Keratinocyte (primary cell): ENCODE measurements at regions not wholly inside any gene's neighbourhood (a gene's known extent, or its start where the extent isn't known, plus 50 kb on each side); places are given as distances from the start of the nearest gene placed in this dataset.

Experiments
- DNase-seq: peaks from one replicate; pipeline ENCODE4 v3.0.0-alpha.2; 2011; ENCODE audit warnings: low read depth, missing footprints, low spot score
- FAIRE-seq: peaks from 2 replicates; lab custom pipeline; 2011; peaks lifted over from hg19 to GRCh38; lab: Jason Lieb, UNC
- H2AFZ ChIP-seq: 2 replicates; pipeline ENCODE4 v1.6.0; 2012; ENCODE audit warnings: low read length, control low read depth, inconsistent platforms; ENCODE audit not compliant: control insufficient read depth
- H3K27ac ChIP-seq: 2 replicates; pipeline ENCODE4 v1.5.1; 2011; ENCODE audit warnings: low read length; ENCODE audit not compliant: control insufficient read depth, insufficient read depth
- H3K27me3 ChIP-seq: 3 replicates; pipeline ENCODE4 v1.6.0; 2011; ENCODE audit warnings: low read length; ENCODE audit not compliant: control insufficient read depth, insufficient read depth; ENCODE audit errors: extremely low read depth
- H3K36me3 ChIP-seq, 2 experiments: 2 replicates in 1 of 2; 3 replicates in 1 of 2; pipeline ENCODE4 v1.5.1; 2011; ENCODE audit warnings: low read length in 2 of 2, mild to moderate bottlenecking in 1 of 2; ENCODE audit not compliant: control insufficient read depth in 2 of 2, insufficient read depth in 2 of 2; ENCODE audit errors: extremely low read depth in 1 of 2
- H3K4me1 ChIP-seq: 3 replicates; pipeline ENCODE4 v1.5.1; 2011; ENCODE audit warnings: low read length; ENCODE audit not compliant: control insufficient read depth, insufficient read depth; ENCODE audit errors: extremely low read depth
- H3K4me2 ChIP-seq: 3 replicates; pipeline ENCODE4 v1.6.0; 2011; ENCODE audit warnings: low read depth, low read length; ENCODE audit not compliant: control insufficient read depth, insufficient read depth; ENCODE audit errors: extremely low read depth
- H3K4me3 ChIP-seq, 3 experiments: fragments of 200-600 bp in 1 of 3; sonication (generic) in 1 of 3; 2 replicates in 2 of 3; 3 replicates in 1 of 3; pipeline ENCODE4 v1.5.1; 2011 to 2016; ENCODE audit warnings: low read length in 3 of 3, mild to moderate bottlenecking in 3 of 3, control low read depth in 2 of 3, inconsistent platforms in 1 of 3, low read depth in 1 of 3, mixed read lengths in 1 of 3, mixed run types in 1 of 3, moderate library complexity in 1 of 3; ENCODE audit not compliant: control insufficient read depth in 2 of 3, insufficient read depth in 2 of 3; ENCODE audit errors: extremely low read depth in 1 of 3
- H3K79me2 ChIP-seq: 2 replicates; pipeline ENCODE4 v1.6.0; 2012; ENCODE audit warnings: low read length; ENCODE audit not compliant: control insufficient read depth, insufficient read depth
- H3K9ac ChIP-seq: 3 replicates; pipeline ENCODE4 v1.6.0; 2011; ENCODE audit warnings: low read length; ENCODE audit not compliant: control insufficient read depth, insufficient read depth; ENCODE audit errors: extremely low read depth
- H3K9me1 ChIP-seq: 3 replicates; pipeline ENCODE4 v1.6.0; 2011; ENCODE audit warnings: low read length; ENCODE audit not compliant: control insufficient read depth, insufficient read depth; ENCODE audit errors: extremely low read depth
- H3K9me3 ChIP-seq: 2 replicates; pipeline ENCODE4 v1.5.1; 2012; ENCODE audit warnings: low read depth, low read length; ENCODE audit not compliant: control insufficient read depth
- H4K20me1 ChIP-seq: 3 replicates; pipeline ENCODE4 v1.6.0; 2011; ENCODE audit warnings: low read length; ENCODE audit not compliant: control insufficient read depth, insufficient read depth; ENCODE audit errors: extremely low read depth
- CTCF ChIP-seq, 3 experiments: IDR thresholded peaks in 1 of 3; conservative IDR thresholded peaks in 1 of 3; optimal IDR thresholded peaks in 1 of 3; 2 replicates in 2 of 3; 3 replicates in 1 of 3; pipeline versions ENCODE3 to v1.5.1; 2011; ENCODE audit warnings: low read length in 3 of 3, mild to moderate bottlenecking in 3 of 3, moderate library complexity in 2 of 3, control low read depth in 1 of 3, inconsistent platforms in 1 of 3; ENCODE audit not compliant: insufficient read depth in 2 of 3; ENCODE audit errors: extremely low read depth in 1 of 3
- EZH2 ChIP-seq: IDR thresholded peaks from one replicate; pipeline ENCODE4 v1.6.1; 2012; ENCODE audit warnings: inconsistent platforms, mild to moderate bottlenecking, low read length, moderate library complexity
- dilution Hi-C: fragments of 300-500 bp; cut with MboI; formaldehyde crosslinking; loops from one replicate; pipeline ENCODE4 v1.7.0; 2020; ENCODE audit warnings: low sequenced_read_pairs; ENCODE audit not compliant: extremely low pct_ligation_motif_present

GRCh38 chr4:22048323-22048722, 99.8 kb upstream of the KCNIP4 start:
- no peak for FAIRE-seq
- H2AFZ ChIP-seq: no peak overlapping the region
- H3K4me1 ChIP-seq: no peaks in the 10 kb centered on the region
- no peak overlapping the region for H3K9ac ChIP-seq
- no peaks in the 10 kb centered on the region for H3K9me3 ChIP-seq
- H3K36me3 ChIP-seq: no peaks in the 10 kb centered on the region
- no peaks in the 10 kb centered on the region for H4K20me1 ChIP-seq
- dilution Hi-C loops: no loop called here
- no peak for TF ChIP-seq EZH2
- TF ChIP-seq CTCF (optimal IDR thresholded peaks at IDR 0.05 in 1 of 3, IDR thresholded peaks at IDR 0.05 in 1 of 3, conservative IDR thresholded peaks at IDR 0.05 in 1 of 3; ENCODE audit: extremely low read depth in 1 of 3, insufficient read depth in 2 of 3, low read length in 3 of 3): no peak
- H3K9me1 ChIP-seq: no peaks in the 10 kb centered on the region
- no peak overlapping the region for H3K4me2 ChIP-seq
- no peaks in the 10 kb centered on the region for H3K27me3 ChIP-seq
- no peak overlapping the region for H3K4me3 ChIP-seq
- DNase-seq: no peak
- H3K27ac ChIP-seq: no peak overlapping the region
- H3K79me2 ChIP-seq: no peaks in the 10 kb centered on the region

- Histone ChIP-seq H2AFZ (no peak overlapping the region), H3K27me3 (no peaks in the 10 kb centered on the region), H3K4me2 (no peak overlapping the region), H3K9ac (no peak overlapping the region), H3K4me3 (no peak overlapping the region), H3K9me3 (no peaks in the 10 kb centered on the region), H3K4me1 (no peaks in the 10 kb centered on the region), H4K20me1 (no peaks in the 10 kb centered on the region), H3K27ac (no peak overlapping the region), H3K79me2 (no peaks in the 10 kb centered on the region), H3K36me3 (no peaks in the 10 kb centered on the region), H3K9me1 (no peaks in the 10 kb centered on the region)
- TF ChIP-seq CTCF (optimal IDR thresholded peaks at IDR 0.05 in 1 of 3, IDR thresholded peaks at IDR 0.05 in 1 of 3, conservative IDR thresholded peaks at IDR 0.05 in 1 of 3; ENCODE audit: extremely low read depth in 1 of 3, insufficient read depth in 2 of 3, low read length in 3 of 3) (no peak), EZH2 (no peak)
- dilution Hi-C loops: no loop called here
- DNase-seq (no peak), FAIRE-seq (no peak)
Observed at GRCh38 chr4:22047793-22048192, 99.2 kb upstream of the KCNIP4 start.
